ENCODE measurements at regions not wholly inside any gene's neighbourhood (a gene's known extent, or its start where the extent isn't known, plus 50 kb on each side); places are given as distances from the start of the nearest gene placed in this dataset.
"Not testable (repeated sequence)": the region's sequence is repeated elsewhere in the genome, so short reads cannot be mapped to it uniquely, and the experiment has no call there.

DNA sequence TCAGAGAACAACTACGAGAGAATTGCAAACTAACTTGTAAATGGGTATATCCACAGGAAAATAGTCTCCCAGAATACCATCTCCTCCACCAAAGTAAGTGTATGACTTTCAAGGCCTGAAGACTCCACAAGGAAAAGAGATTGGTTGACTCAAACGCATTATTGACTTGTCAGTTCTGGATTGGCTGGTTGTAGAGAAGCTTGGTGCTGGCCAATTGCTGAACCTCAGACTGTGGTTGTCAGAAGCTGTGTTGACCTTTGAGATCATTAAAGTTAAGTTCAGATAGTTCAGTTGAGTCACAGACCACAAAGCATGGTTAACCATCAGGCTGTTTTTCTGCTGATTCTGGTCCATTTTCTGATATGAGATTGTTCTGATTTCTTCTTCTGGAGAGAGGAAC, 388.3 kb downstream of the BMP2 start:
- DNase-seq (ENCODE audit: low read depth in 2 of 3, low spot score in 2 of 3) = no peak

DNA sequence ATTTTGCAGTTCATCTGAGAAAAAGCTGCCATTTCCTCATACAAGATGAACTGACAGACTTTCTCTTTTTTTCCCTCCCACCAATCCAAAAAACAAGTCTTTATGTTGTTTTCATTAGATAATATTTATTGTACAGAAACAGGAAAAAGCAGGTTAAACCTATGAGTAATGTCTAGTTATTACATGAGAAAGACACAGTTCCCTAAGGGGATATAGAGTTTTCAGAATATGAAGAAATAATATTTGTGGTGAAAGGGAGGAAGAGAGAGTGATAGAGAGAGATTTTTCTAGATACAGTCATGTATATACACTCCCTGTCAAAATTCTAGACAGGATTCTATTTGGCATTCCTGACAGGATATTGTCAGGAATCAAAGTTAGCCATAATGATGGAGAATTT, 392.4 kb downstream of the BMP2 start:
- no peak for DNase-seq (ENCODE audit: low read depth in 2 of 3, low spot score in 2 of 3)

DNA sequence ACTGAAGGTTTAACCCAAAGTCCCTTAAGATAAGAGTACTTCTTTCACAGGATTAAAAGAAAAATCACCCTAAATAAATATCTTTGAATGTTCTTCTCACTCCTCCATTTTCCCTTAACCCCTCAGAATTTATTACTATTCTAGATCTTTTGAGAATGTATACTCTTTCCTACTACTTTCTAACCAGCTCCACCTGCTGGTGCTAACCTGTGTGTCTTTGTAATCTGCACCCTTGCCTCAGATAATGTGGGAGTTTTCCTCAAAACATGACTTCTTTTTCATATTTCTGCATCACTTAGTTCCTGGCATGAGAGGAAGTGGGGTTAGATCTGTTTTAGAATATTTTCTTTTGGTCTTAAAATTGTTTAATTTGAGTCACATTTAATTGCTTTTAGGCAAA, 394.2 kb downstream of the BMP2 start:
- DNase-seq (ENCODE audit: low read depth in 2 of 3, low spot score in 2 of 3) = no peak

DNA sequence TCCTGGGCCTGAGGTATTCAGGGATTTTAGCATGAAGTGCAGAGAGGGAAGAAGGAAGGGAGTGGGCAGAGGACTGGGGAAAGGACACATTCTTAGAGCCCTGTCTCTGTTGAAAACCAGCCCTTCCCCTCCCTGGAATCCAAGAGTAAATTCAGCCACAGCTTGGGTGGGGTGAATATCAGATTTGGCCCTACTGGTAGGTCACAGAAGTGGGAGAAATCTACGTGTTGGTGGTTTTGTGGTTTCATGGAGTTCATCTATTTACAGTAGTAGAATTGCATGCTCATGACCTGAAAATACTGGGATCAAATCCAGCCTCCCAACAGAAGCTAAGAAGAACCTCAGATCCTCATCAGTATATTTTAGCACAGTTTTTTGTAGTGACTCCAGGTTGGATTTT, 404.4 kb downstream of the BMP2 start:
- no peak for DNase-seq (ENCODE audit: low read depth in 2 of 3, low spot score in 2 of 3)

DNA sequence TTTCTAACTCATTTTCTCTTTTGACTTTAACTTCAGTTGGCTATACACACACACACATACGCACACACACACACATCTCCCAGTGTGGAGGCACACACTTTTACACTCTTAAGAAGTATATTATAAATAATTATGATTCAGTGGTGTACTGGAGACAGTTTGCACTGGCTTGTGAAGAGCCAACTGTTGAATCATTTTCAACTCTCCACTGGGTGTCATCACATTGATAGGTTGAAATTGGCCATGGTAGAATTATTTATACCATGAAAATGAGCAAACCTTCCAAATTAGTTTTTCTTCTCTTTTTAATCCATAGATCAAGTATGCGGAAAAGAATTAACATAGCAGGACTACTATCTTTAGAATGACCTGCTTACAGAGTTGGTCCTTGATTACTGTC, 407.1 kb downstream of the BMP2 start:
- no peak for DNase-seq (ENCODE audit: low read depth in 2 of 3, low spot score in 2 of 3)

DNA sequence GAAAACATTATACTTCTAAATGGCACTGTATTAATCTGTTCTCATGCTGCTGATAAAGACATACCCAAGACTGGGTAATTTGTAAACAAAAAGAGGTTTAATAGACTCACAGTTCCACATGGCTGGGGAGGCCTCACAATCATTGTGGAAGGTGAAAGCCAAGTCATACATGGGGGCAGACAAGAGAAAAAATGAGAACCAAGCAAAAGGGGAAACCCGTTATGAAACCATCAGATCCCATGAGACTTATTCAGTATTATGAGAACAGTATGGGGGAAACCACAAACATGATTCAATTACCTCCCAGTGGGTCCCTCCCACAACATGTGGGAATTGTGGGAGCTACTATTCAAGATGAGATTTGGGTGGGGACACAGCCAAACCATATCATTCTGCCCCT, 408.3 kb downstream of the BMP2 start:
- DNase-seq (ENCODE audit: low read depth in 2 of 3, low spot score in 2 of 3) = not testable (repeated sequence)

DNA sequence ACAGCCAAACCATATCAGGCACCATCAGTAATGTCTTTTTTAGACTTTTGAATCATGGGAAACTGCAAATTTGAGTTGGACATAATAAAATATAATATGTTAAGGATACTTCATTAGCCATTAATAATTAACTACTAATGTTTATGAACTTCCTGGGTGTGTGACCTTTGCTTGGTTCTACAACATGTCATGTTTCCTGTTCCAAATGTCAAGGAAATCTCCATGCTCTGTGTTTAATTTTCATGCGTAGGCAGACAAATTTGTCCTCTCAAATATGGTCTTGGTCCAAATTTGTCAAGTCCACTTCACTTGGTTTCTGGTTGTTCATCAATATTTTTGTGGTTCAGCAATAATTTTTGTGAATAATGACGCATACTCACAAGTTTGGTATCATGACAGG, 410.5 kb downstream of the BMP2 start:
- DNase-seq (ENCODE audit: low read depth in 2 of 3, low spot score in 2 of 3) = no peak

DNA sequence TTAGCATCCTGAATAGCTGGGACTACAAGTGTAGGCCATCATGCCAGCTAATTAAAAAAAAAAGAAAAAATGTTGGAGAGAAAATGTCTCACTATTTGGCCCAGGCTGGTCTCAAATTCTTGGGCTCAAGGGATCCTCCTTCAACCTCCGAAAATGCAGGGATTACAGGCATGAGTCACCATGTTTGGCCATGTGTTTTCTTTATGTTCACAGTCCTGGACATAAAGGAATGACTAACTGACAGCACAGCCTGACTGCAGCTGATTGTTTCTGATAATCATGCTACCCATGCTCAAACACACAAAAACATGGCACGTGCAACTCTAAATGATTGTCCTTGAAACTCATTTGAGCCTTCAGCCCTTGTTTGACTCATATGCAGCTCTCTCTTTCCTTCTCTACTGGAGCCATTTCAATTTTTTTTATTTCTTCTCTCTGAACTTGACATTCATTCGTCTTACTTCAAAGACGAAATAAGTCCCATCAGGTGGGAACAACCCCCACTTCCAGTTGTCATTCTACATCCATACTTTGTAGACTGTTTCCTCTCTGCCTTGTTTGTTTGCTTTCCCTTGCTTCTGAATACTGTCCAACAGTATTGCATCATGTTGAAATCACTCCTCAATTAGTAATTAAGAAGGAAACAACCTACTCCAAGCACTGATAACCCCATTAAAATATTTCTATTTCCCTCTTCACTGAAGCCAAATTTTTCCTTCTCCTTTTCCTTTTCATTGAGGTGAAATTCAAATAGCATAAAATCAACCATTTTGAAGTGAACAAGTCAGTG, 413.0 kb downstream of the BMP2 start:
- DNase-seq (ENCODE audit: low read depth in 2 of 3, low spot score in 2 of 3) = no peak

DNA sequence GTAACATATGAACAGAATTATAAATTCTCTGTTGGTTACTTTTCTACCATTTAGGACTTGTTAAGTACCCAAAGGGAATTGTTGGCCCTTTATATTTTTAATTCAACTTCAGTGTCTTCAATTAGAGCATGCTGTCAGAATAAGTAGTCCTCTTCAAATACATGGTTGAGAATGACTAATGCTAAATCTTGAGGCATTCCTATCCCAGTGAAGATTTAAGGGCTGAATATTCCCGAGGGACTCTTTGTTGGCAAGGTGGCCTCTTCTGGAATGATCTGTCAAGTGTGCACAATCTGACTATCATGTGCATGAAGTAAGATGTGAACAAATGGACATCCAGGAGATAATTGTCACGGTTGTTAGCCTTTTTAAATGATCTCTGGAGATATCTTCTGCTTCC, 421.7 kb downstream of the BMP2 start:
- no peak for DNase-seq (ENCODE audit: low read depth in 2 of 3, low spot score in 2 of 3)

DNA sequence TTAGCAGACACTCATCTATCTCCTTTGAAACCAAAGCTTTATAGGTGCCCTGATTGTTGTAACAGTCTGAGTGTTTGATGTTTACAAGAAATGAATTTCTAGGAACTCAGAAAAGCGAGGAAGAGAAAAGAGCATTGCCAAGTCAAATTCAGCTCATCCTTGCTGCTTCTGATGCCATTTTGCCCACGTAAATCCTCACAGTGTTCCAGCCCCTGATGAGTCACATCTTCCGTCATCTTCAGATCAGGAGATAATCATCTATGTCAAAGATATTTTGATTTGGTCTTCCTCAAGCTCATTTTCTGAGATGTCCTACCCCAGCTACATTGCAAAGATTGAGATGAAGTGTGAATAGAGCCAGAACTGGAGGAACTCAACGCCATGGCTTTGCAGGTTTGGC, 426.2 kb downstream of the BMP2 start:
- no peak for DNase-seq (ENCODE audit: low read depth in 2 of 3, low spot score in 2 of 3)

DNA sequence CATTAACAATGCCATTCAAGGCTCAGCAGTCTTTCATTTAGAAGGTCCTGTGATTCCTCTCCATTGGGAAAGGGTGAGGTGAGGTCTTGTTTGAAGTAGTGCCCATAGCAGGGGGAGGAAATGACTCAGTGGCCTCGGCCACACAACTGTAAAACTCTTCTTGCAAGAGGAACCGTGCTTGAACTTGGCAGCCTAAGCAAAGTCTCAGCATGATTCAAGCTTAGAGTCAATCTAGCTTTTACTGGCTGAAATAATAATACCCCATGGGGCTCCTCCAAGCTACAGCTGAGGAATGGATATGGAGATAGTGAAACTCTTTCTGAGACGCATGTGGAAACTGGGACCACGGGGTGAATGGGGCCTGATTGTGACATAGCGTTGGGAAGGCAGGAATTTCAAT, 428.2 kb downstream of the BMP2 start:
- DNase-seq (ENCODE audit: low read depth in 2 of 3, low spot score in 2 of 3) = no peak

DNA sequence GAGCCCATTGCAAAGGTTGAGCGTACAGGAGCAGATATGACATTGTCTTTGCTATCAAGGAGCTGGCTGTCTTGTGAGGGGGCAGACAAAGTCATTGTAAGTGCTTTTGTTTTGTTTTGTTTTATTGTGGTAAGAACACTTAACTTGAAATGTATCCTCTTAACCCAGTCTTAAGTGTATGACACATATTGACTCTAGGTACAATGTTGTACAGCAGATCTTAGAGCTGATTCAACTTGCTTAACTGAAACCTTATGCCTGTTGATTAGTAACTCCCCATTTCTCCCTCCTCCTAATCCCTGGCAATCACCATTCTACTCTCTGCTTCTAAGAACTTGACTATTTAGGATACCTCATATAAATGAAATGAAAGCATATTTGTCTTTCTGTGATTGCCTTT, 429.0 kb downstream of the BMP2 start:
- DNase-seq (ENCODE audit: low read depth in 2 of 3, low spot score in 2 of 3) = no peak

DNA sequence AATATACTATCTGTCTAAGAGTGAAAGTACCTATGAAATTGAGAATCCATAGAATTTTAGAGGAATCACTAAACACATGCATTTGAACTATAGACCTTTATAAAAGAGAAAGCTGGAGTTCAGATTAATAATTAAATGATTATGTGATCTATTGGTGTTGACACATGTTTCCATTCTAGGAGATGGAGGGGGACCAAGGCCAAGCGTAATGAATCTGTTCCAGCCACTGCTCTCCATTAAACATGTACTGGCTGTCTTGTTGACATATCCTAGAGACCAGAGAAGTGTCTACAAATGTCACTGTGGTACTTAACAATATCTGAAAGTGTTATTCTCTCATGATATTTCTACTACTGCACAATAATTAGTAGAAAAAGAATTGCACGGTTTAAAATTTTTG, 432.4 kb downstream of the BMP2 start:
- no peak for DNase-seq (ENCODE audit: low read depth in 2 of 3, low spot score in 2 of 3)

DNA sequence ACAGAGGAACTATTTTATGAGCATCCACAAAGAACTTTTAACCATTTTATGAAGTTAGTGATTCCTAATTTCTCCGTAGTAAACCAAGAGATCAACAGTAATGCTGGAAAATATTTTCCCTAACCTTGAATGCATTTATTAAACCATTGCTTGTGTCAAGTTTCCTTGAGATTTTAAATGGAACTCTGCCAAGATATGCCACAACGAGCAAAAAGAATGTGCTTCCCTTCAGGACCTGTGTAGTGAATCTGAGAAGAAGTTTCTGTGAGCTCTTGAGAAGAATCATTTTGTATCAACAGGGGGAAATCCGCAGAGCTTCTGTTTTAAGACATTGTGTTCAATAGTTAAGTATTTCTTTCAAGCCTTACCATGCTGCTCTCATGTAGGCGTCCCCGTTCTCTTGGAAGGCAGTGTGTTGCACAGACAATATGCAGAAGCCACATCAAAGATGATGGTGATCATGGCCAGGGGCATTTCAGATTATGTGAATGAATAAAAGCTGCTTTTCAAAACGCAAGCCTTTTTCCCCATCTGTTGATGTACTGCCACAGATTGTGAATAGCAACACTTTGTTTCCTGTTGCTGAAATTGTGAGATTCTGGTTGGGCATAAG, 439.8 kb downstream of the BMP2 start:
- DNase-seq (ENCODE audit: low read depth in 2 of 3, low spot score in 2 of 3) = no peak

DNA sequence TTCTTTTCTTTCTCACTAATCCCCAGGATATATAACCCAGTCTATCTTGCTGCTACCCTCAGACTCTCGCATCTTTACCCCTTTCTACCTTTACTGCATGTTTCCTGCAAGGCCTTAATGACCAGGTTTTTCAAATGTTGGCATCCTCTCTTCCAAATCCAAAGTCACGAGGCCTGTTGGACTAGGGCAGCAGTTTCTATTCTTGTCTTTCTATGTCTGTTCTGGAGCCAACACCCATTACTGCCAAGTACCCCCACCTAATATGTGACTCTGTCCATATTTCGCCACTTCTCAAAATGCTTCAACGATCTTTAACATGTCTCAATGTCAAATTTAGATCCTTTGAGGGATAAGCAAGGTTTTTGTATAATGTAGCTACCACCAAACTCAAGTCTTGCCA, 443.4 kb downstream of the BMP2 start:
- DNase-seq (ENCODE audit: low read depth in 2 of 3, low spot score in 2 of 3) = no peak

DNA sequence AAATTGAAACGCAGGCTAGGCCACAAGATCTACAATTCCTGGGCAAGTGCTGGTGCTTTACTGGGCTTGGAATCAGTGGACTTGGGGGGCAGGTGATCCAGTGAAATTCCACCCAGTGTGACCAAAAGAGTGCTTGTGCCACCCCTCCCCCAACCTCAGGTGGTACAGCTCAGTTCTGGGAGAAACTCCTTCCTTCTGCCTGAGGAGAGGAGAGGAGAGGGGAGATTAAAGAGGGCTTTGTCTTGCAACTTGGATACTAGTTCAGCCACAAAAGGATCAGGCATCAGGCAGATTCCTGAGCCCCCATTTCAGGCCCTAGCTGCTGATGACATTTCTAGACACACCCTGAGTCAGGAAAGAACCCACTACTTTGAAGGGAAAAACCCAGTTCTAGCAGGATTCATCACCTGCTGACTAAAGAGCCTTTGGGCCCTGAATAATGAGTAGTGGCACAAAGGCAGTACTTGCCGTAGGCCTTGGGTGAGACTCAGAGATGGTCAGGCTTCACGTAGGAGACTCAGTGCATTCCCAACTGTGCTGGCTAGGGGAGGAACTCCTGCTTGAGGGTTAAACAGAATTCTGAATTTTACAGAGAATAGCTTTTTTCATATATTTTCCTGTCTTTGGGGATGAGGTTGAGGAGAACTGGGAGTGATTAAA, 446.7 kb downstream of the BMP2 start:
- no peak for DNase-seq (ENCODE audit: low read depth in 2 of 3, low spot score in 2 of 3)

DNA sequence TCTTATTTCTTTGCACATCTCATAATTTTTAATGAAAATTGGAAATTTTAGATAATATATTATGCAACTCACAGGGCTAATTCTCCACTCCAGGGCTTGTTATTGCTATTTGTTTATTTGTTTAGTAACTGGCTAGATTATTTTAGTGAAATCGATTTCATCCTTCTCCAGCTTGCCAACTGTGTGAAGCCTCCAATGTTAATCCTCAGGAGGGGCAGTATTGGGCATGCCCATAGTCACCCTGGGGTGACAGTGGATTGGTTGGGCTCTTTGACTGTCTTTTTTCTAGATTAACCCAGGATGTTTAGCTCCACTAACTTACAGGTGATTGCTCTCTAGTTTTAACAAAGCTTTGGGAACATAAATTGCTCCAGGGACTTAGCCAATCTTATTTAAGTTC, 450.1 kb downstream of the BMP2 start:
- no peak for DNase-seq (ENCODE audit: low read depth in 2 of 3, low spot score in 2 of 3)

DNA sequence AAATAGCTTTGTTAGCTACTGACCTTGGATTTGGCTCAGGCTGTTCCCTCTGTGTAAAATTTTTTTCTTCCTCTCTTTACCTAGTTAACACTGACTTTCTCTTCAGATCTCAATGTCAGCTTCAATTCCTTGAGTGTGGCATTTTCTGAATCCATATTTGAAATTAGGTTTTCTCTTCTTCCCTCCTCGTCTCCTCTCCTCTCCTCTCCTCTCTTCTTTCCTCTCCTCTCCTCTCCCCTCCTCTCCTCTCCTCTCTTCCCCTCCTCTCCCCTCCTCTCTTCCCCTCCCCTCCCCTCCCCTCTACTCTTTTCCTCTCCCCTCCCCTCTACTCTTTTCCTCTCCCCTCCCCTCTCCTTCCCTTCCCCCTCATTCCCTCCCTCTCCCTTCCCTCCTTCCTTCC, 453.3 kb downstream of the BMP2 start:
- DNase-seq (ENCODE audit: low read depth in 2 of 3, low spot score in 2 of 3) = no peak

DNA sequence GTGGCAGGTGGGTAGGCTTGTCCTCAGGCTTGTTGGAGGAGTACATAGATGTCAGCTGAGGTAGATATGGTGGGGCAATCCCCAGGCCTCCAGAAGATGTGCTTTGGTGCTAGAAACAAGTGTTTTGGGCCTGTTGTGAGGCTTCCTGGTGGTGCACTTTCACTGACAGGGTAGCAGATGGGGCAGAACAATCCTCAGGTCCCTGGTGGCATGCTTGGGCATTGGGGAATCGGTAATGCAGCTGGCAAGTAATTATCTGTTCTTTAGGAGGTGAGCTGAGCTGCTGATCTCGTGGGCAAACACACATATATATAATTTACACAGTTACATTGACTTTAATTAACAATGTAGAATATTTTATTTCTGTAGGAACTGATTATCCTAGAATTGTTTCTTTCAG, 458.7 kb downstream of the BMP2 start:
- no peak for DNase-seq (ENCODE audit: low read depth in 2 of 3, low spot score in 2 of 3)

DNA sequence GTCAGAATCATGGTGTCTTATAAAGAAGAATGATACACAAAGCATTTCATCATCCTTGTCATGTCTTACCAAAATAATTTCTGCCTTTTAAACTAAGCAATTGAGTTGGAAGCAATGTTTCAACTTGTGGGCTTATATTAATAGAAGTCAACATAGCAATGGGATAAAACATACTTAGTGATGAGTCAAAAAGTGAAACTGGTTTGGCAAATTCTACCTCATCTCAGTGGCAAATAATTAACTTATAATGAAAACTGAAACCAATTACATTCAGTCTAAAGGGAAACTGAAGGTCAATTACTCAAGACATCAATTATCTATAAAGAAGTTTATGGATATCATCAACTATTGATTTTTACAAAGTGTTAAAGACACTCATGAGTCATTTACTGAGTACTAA, 463.8 kb downstream of the BMP2 start:
- no peak for DNase-seq (ENCODE audit: low read depth in 2 of 3, low spot score in 2 of 3)

DNA sequence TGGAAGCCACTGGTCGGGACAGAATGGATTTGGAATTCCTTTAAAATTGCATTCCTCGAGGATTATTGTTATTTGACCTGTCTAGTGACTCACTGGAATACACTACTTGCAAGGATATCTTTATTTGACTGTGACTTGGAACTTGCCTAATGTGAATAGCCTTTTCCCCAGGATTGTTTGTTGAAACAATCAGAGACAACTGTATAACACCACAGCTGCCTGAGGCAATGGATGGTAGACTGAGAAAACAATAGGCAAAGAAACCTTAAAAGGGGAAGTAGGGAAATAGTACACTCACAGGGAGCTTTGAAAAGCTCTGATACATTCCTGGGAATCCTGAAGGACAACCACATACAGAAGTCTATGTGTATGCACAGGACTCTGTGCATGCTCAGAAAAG, 465.3 kb downstream of the BMP2 start:
- no peak for DNase-seq (ENCODE audit: low read depth in 2 of 3, low spot score in 2 of 3)

DNA sequence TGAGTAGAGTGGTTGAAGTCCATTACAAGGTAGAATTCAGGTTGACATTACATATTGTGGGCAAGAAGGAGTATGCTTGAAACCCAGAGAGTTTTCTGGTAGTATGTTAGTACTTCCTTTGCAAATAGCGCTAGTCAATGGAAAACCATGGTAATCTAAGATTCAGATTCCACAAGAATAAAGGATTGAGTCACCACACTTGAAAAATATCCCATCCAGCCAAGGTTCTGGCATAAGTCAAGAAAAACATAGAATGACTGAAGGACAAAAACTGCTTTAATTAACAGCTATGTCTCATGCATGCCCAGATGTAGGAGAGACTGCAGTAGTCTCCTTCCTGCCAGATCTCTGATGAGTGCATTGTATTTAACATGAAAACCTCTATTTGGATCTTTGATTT, 469.8 kb downstream of the BMP2 start:
- no peak for DNase-seq (ENCODE audit: low read depth in 2 of 3, low spot score in 2 of 3)

DNA sequence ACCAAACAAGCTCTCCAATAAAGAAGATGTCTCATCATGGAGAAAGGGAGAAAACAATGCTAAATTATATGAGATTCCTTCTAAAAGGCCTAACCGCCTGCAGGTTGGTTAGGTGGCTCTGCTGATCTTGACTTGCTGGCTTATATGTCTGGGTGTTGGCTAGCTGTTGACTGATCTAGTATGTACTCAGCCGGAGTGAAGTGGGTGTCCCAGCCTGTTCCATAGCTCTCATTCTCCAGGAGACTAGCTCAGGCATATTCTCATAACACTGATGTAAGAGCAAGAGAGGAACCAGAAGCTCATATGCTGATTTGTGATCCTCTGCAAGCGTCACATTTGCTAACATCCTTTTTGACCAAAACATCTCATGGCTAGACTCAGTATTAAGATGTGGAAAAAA, 473.0 kb downstream of the BMP2 start:
- no peak for DNase-seq (ENCODE audit: low read depth in 2 of 3, low spot score in 2 of 3)
